IMR-90 (cell line): ENCODE measurements at regions not wholly inside any gene's neighbourhood (a gene's known extent, or its start where the extent isn't known, plus 50 kb on each side); places are given as distances from the start of the nearest gene placed in this dataset.

ENCODE experiments used
- ATAC-seq: fragments of 200-7000 bp; cut with Tn5 transposase; 2 replicates; pipeline ENCODE4 v1.9.1; 2020; ENCODE audit warnings: low read depth, mild to moderate bottlenecking, moderate library complexity
- BruUV-seq: library from RNA; stranded (reverse); fragments of 400-500 nt; replicated peaks from 2 replicates; lab custom pipeline; 2021; lab: Mats Ljungman, UMichigan
- CTCF ChIA-PET: fragments of 300-600 bp; formaldehyde crosslinking; extraction: SDS; loops from one replicate; lab custom pipeline; 2021; ENCODE audit warnings: antibody characterized with exemption; lab: Yijun Ruan, JAX
- POLR2A ChIA-PET: fragments of 300-600 bp; sonication (Branson Sonifier 250); formaldehyde crosslinking; loops from one replicate; lab custom pipeline; 2022; ENCODE audit warnings: antibody characterized with exemption; ENCODE audit not compliant: unreplicated experiment; lab: Charles Lee
- DNase-seq: peaks from one replicate; pipeline ENCODE4 v3.0.0; 2013
- H2AFZ ChIP-seq: replicated peaks from 2 replicates; pipeline ENCODE3; 2013; ENCODE audit warnings: low read length, mild to moderate bottlenecking; ENCODE audit not compliant: poor library complexity
- H2AK5ac ChIP-seq: 2 replicates; pipeline ENCODE4 v1.6.1; 2013; ENCODE audit warnings: low read depth, low read length, inconsistent platforms
- H2AK9ac ChIP-seq: replicated peaks from 2 replicates; pipeline ENCODE3; 2013; ENCODE audit warnings: mild to moderate bottlenecking, low read depth, low read length, moderate library complexity; ENCODE audit not compliant: poor library complexity
- H2BK120ac ChIP-seq: 2 replicates; pipeline ENCODE4 v1.6.1; 2013; ENCODE audit warnings: low read depth, low read length, inconsistent platforms
- H2BK15ac ChIP-seq: 3 replicates; pipeline ENCODE4 v1.6.1; 2013; ENCODE audit warnings: low read depth, low read length, inconsistent platforms
- H2BK20ac ChIP-seq: 2 replicates; pipeline ENCODE4 v1.6.1; 2013; ENCODE audit warnings: low read depth, mild to moderate bottlenecking, inconsistent platforms, low read length, moderate library complexity
- H2BK5ac ChIP-seq: 2 replicates; pipeline ENCODE4 v1.6.1; 2013; ENCODE audit warnings: mild to moderate bottlenecking, low read depth, low read length, inconsistent platforms; ENCODE audit not compliant: poor library complexity, severe bottlenecking
- H3K14ac ChIP-seq: replicated peaks from 2 replicates; pipeline ENCODE4 v1.6.1; 2013; ENCODE audit warnings: low read depth, low read length, inconsistent platforms
- H3K18ac ChIP-seq: 2 replicates; pipeline ENCODE4 v1.6.1; 2013; ENCODE audit warnings: low read depth, low read length, control low read depth
- H3K23ac ChIP-seq: 2 replicates; pipeline ENCODE4 v1.6.1; 2013; ENCODE audit warnings: low read depth, low read length, inconsistent platforms
- H3K27ac ChIP-seq: 2 replicates; pipeline ENCODE4 v1.5.1; 2013; ENCODE audit warnings: mild to moderate bottlenecking, control low read depth, low read length; ENCODE audit not compliant: insufficient read depth
- H3K27me3 ChIP-seq: 2 replicates; pipeline ENCODE4 v1.6.1; 2013; ENCODE audit warnings: low read length; ENCODE audit not compliant: control insufficient read depth, insufficient read depth
- H3K36me3 ChIP-seq: 2 replicates; pipeline ENCODE4 v1.6.1; 2013; ENCODE audit warnings: low read length, mixed read lengths; ENCODE audit not compliant: control insufficient read depth, insufficient read depth
- H3K4ac ChIP-seq: 2 replicates; pipeline ENCODE4 v1.6.1; 2013; ENCODE audit warnings: low read depth, low read length, inconsistent platforms
- H3K4me1 ChIP-seq: 2 replicates; pipeline ENCODE4 v1.6.1; 2013; ENCODE audit warnings: low read length, mixed read lengths; ENCODE audit not compliant: control insufficient read depth, insufficient read depth
- H3K4me2 ChIP-seq: 2 replicates; pipeline ENCODE4 v1.6.1; 2013; ENCODE audit warnings: low read depth, mild to moderate bottlenecking, control low read depth, low read length, moderate library complexity
- H3K4me3 ChIP-seq: 2 replicates; pipeline ENCODE4 v1.5.1; 2013; ENCODE audit warnings: low read depth, mild to moderate bottlenecking, control low read depth, low read length, moderate library complexity; ENCODE audit not compliant: insufficient read depth
- H3K56ac ChIP-seq: 2 replicates; pipeline ENCODE4 v1.6.1; 2013; ENCODE audit warnings: low read length, inconsistent platforms; ENCODE audit not compliant: insufficient read depth; ENCODE audit errors: extremely low read depth
- H3K79me1 ChIP-seq, 2 experiments: 2 replicates each; pipeline ENCODE4 v1.6.1; 2013; ENCODE audit warnings: low read length in 2 of 2, inconsistent platforms in 1 of 2, low read depth in 1 of 2
- H3K9ac ChIP-seq: 2 replicates; pipeline ENCODE4 v1.6.1; 2013; ENCODE audit warnings: low read depth, low read length, control low read depth
- H3K9me1 ChIP-seq: 2 replicates; pipeline ENCODE4 v1.6.1; 2013; ENCODE audit warnings: low read length, inconsistent platforms; ENCODE audit not compliant: insufficient read depth
- H3K9me3 ChIP-seq: 2 replicates; pipeline ENCODE4 v1.6.1; 2013; ENCODE audit warnings: low read length; ENCODE audit not compliant: control insufficient read depth, insufficient read depth
- H4K20me1 ChIP-seq: 2 replicates; pipeline ENCODE4 v1.6.1; 2013; ENCODE audit warnings: low read length, inconsistent platforms; ENCODE audit not compliant: insufficient read depth
- H4K5ac ChIP-seq: 2 replicates; pipeline ENCODE4 v1.6.1; 2013; ENCODE audit warnings: mild to moderate bottlenecking, low read depth, low read length, control low read depth
- H4K8ac ChIP-seq, 2 experiments: 2 replicates each; pipeline ENCODE4 v1.6.1; 2013; ENCODE audit warnings: low read depth in 2 of 2, low read length in 2 of 2, control low read depth in 1 of 2, inconsistent platforms in 1 of 2
- H4K91ac ChIP-seq: 2 replicates; pipeline ENCODE4 v1.6.1; 2013; ENCODE audit warnings: low read depth, low read length, inconsistent platforms; ENCODE audit not compliant: insufficient read depth
- BHLHE40 ChIP-seq: fragments of 150-350 bp; IDR thresholded peaks from 2 replicates; pipeline ENCODE4 v1.6.1; 2016; ENCODE audit warnings: mild to moderate bottlenecking, low read depth, low read length
- CHD1 ChIP-seq: IDR thresholded peaks from 2 replicates; pipeline ENCODE4 v1.6.1; 2012; ENCODE audit warnings: low read depth, low read length, improper control_type of control experiment
- ELK1 ChIP-seq: fragments of 150-350 bp; IDR thresholded peaks from 2 replicates; pipeline ENCODE4 v1.6.1; 2016; ENCODE audit warnings: low read depth, mild to moderate bottlenecking, low read length, moderate library complexity, borderline replicate concordance
- MAFK ChIP-seq: IDR thresholded peaks from 2 replicates; pipeline ENCODE4 v1.6.1; 2012; ENCODE audit warnings: low read depth, low read length, improper control_type of control experiment
- MAZ ChIP-seq: IDR thresholded peaks from 2 replicates; pipeline ENCODE4 v1.6.1; 2012; ENCODE audit warnings: low read depth, mild to moderate bottlenecking, low read length, improper control_type of control experiment, moderate library complexity, borderline replicate concordance
- MXI1 ChIP-seq: IDR thresholded peaks from 2 replicates; pipeline ENCODE4 v1.6.1; 2012; ENCODE audit warnings: low read depth, mild to moderate bottlenecking, low read length, moderate library complexity, borderline replicate concordance
- NFE2L2 ChIP-seq: fragments of 150-350 bp; IDR thresholded peaks from 2 replicates; pipeline ENCODE4 v1.6.1; 2016; ENCODE audit warnings: low read depth, mild to moderate bottlenecking, low read length
- RCOR1 ChIP-seq: IDR thresholded peaks from 2 replicates; pipeline ENCODE4 v1.6.1; 2012; ENCODE audit warnings: mild to moderate bottlenecking, low read length, improper control_type of control experiment; ENCODE audit not compliant: insufficient replicate concordance
- SMC3 ChIP-seq: fragments of 150-350 bp; IDR thresholded peaks from 2 replicates; pipeline ENCODE4 v1.6.1; 2016; ENCODE audit warnings: low read depth, mild to moderate bottlenecking, antibody characterized with exemption, low read length, moderate library complexity
- USF2 ChIP-seq: fragments of 150-350 bp; IDR thresholded peaks from 2 replicates; pipeline ENCODE4 v1.6.1; 2017; ENCODE audit warnings: mild to moderate bottlenecking, antibody characterized with exemption, low read length, low read depth
- dilution Hi-C: fragments of 300-500 bp; cut with HindIII; formaldehyde crosslinking; loops from one replicate; pipeline ENCODE4 v1.14.3; 2018; ENCODE audit warnings: low sequenced_read_pairs; ENCODE audit not compliant: unreplicated experiment
- in situ Hi-C: fragments of 300-500 bp; cut with MboI; formaldehyde crosslinking; loops from 3 replicates; pipeline ENCODE4 v1.14.3; 2019; ENCODE audit warnings: low sequenced_read_pairs, inconsistent platforms, mixed read lengths
- intact Hi-C: fragments of 100-400 bp; cut with micrococcal nuclease; formaldehyde crosslinking; loops from 2 replicates; pipeline ENCODE4 v1.10.0; 2022

GRCh38 chr5:74309050-74309449, 331.5 kb downstream of the ENC1 start:
- ChIA-PET CTCF (no interaction called here), POLR2A (no interaction called here)
- Histone ChIP-seq H3K9ac (no peak overlapping the region), H3K18ac (no peak overlapping the region), H3K4ac (no peak overlapping the region), H2BK5ac (no peak overlapping the region), H3K56ac (no peak overlapping the region), H2AK5ac (no peak overlapping the region), H3K9me1 (no peaks in the 10 kb centered on the region), H4K5ac (no peak overlapping the region), H4K91ac (no peak overlapping the region), H2BK120ac (no peak overlapping the region), H3K27ac (no peak overlapping the region), H3K14ac (no peak overlapping the region), H3K4me3 (no peak overlapping the region), H3K4me1 (no peaks in the 10 kb centered on the region), H3K4me2 (no peak overlapping the region), H3K27me3 (no peaks in the 10 kb centered on the region; the same call in none of the 2 replicates), H3K23ac (no peak overlapping the region), H2BK15ac (no peak overlapping the region), H3K36me3 (no peaks in the 10 kb centered on the region), H3K9me3 (no peaks in the 10 kb centered on the region), H2AFZ (no peak overlapping the region), H4K20me1 (no peaks in the 10 kb centered on the region), H4K8ac (no peak overlapping the region), H2AK9ac (no peak overlapping the region), H2BK20ac (no peak overlapping the region), H3K79me1 (no peaks in the 10 kb centered on the region)
- BruUV-seq = no TSS peak
- DNase-seq (no peak), ATAC-seq (no peak)
- in situ Hi-C loops = no loop called here
- intact Hi-C loops = no loop called here
- dilution Hi-C loops = no loop called here
- no peak for TF ChIP-seq BHLHE40
- TF ChIP-seq NFE2L2 = no peak
- no peak for TF ChIP-seq MAZ
- no peak for TF ChIP-seq MAFK
- TF ChIP-seq MXI1 = no peak
- no peak for TF ChIP-seq CHD1
- no peak for TF ChIP-seq RCOR1
- no peak for TF ChIP-seq ELK1
- TF ChIP-seq SMC3 = no peak
- TF ChIP-seq USF2 = no peak
